ENCODE measurements at regions not wholly inside any gene's neighbourhood (a gene's known extent, or its start where the extent isn't known, plus 50 kb on each side); places are given as distances from the start of the nearest gene placed in this dataset.
"Not testable (repeated sequence)": the region's sequence is repeated elsewhere in the genome, so short reads cannot be mapped to it uniquely, and the experiment has no call there.

DNA sequence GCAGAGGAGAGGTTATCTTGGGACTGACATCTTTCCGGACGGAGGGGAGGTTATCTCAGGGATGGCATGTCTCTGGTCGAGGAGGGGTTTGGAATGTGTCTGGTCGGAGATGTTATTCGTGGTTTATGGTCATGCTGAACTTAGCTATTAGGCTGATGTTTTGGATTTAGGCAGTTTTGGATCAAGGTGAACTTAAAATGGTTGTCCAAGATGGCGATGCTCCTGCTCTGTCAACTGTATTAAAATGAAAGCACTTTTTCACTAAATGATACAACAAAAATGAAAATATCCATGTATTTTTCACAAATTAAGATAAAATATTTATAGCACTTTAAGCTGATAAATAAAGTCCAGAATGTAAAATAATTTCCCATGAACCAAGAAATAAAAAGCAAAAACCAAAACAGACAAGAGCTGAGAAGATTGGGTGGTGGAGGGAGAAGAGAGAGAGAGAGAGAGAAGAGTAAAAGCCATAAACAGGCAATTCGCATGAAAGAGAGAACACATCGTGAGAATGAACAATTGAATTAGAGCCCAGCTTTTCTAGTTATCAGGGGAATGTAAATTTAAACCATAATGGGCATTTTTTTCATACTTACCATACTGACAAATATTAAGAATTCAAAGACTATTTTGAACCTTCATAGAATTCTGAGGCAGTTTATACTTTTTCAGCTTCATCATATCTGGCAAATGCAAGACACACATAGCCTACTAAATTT is 2236.0 kb upstream of the AGA start (continued):
- TF ChIP-seq, protein P1, sequence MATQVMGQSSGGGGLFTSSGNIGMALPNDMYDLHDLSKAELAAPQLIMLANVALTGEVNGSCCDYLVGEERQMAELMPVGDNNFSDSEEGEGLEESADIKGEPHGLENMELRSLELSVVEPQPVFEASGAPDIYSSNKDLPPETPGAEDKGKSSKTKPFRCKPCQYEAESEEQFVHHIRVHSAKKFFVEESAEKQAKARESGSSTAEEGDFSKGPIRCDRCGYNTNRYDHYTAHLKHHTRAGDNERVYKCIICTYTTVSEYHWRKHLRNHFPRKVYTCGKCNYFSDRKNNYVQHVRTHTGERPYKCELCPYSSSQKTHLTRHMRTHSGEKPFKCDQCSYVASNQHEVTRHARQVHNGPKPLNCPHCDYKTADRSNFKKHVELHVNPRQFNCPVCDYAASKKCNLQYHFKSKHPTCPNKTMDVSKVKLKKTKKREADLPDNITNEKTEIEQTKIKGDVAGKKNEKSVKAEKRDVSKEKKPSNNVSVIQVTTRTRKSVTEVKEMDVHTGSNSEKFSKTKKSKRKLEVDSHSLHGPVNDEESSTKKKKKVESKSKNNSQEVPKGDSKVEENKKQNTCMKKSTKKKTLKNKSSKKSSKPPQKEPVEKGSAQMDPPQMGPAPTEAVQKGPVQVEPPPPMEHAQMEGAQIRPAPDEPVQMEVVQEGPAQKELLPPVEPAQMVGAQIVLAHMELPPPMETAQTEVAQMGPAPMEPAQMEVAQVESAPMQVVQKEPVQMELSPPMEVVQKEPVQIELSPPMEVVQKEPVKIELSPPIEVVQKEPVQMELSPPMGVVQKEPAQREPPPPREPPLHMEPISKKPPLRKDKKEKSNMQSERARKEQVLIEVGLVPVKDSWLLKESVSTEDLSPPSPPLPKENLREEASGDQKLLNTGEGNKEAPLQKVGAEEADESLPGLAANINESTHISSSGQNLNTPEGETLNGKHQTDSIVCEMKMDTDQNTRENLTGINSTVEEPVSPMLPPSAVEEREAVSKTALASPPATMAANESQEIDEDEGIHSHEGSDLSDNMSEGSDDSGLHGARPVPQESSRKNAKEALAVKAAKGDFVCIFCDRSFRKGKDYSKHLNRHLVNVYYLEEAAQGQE (IDR thresholded peaks at IDR 0.05; ENCODE audit: low read depth) = no peak

DNA sequence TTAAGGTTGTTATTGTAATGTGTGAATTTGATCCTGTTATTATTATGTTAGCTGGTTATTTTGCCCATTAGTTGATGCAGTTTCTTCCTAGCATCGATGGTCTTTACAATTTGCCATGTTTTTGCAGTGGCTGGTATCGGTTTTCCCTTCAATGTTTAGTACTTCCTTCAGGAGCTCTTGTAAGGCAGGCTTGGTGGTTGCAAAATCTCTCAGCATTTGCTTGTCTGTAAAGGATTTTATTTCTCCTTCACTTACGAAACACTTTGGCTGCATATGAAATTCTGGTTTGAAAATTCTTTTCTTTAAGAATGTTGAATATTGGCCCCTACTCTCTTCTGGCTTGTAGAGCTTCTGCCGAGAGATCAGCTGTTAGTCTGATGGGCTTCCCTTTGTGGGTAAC is 2241.4 kb upstream of the AGA start:
- H4K20me1 ChIP-seq (ENCODE audit: insufficient read depth); H3K27me3 ChIP-seq (ENCODE audit: insufficient read depth, low read length); H3K9me2 ChIP-seq (ENCODE audit: insufficient read depth); H3K9ac ChIP-seq (ENCODE audit: low read length); RAD21 ChIA-PET (ENCODE audit: low non-redundant PET in 1 of 2, low total read pairs in 2 of 2, uncharacterized antibody in 2 of 2, unreplicated experiment in 2 of 2); H3K79me2 ChIP-seq (ENCODE audit: insufficient read depth, low read length); H3K4me3 ChIP-seq (replicated peaks in 1 of 2; ENCODE audit: low read depth in 1 of 2, low read length in 2 of 2); intact Hi-C loops (cut with micrococcal nuclease); H3K4me2 ChIP-seq (ENCODE audit: low read length); H3K4me1 ChIP-seq (ENCODE audit: control insufficient read depth in 1 of 2, insufficient read depth in 2 of 2, low read length in 2 of 2); H3K9me3 ChIP-seq (ENCODE audit: control insufficient read depth in 1 of 2, insufficient read depth in 1 of 2, low read depth in 1 of 2, low read length in 2 of 2); H3K27ac ChIP-seq (ENCODE audit: low read depth, low read length); POLR2A ChIA-PET; DNase-seq (ENCODE audit: low read depth, low spot score); H2AFZ ChIP-seq (ENCODE audit: low read depth, low read length, poor library complexity, severe bottlenecking); H3K36me3 ChIP-seq (ENCODE audit: control insufficient read depth in 1 of 2, insufficient read depth in 2 of 2, low read length in 2 of 2); BruUV-seq (replicated peaks); CTCF ChIA-PET; ATAC-seq: not testable (repeated sequence)

DNA sequence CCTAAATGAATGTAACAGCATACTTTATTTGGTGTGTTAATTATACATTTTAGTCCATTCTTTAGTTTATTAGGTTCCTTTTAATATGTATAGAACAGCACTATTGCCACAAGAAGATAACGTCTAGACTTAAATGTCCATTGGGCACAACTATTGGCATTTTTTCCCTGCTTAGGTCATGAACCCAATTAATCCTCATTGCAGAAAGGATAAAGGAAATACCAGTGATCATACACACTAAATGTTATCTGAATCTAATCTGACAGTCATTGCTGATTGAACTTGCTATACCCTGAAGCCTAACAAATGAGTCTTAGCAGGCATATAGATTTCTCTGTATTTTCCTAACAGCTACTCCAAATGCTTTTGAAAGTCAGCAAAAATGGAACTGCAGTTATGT is 2250.0 kb upstream of the AGA start:
- BruUV-seq (replicated peaks) = no TSS peak
- Histone ChIP-seq H3K9me3 (ENCODE audit: control insufficient read depth in 1 of 2, insufficient read depth in 1 of 2, low read depth in 1 of 2, low read length in 2 of 2) (no peaks in the 10 kb centered on the region), H3K27ac (ENCODE audit: low read depth, low read length) (no peak overlapping the region), H3K9ac (ENCODE audit: low read length) (no peak overlapping the region), H2AFZ (ENCODE audit: low read depth, low read length, poor library complexity, severe bottlenecking) (no peak overlapping the region), H3K79me2 (ENCODE audit: insufficient read depth, low read length) (no peaks in the 10 kb centered on the region), H3K4me1 (ENCODE audit: control insufficient read depth in 1 of 2, insufficient read depth in 2 of 2, low read length in 2 of 2) (no peaks in the 10 kb centered on the region), H3K9me2 (ENCODE audit: insufficient read depth) (no peaks in the 10 kb centered on the region), H4K20me1 (ENCODE audit: insufficient read depth) (no peaks in the 10 kb centered on the region), H3K27me3 (ENCODE audit: insufficient read depth, low read length) (no peaks in the 10 kb centered on the region), H3K36me3 (ENCODE audit: control insufficient read depth in 1 of 2, insufficient read depth in 2 of 2, low read length in 2 of 2) (no peaks in the 10 kb centered on the region), H3K4me2 (ENCODE audit: low read length) (no peak overlapping the region), H3K4me3 (replicated peaks in 1 of 2; ENCODE audit: low read depth in 1 of 2, low read length in 2 of 2) (no peak overlapping the region)
- RAD21 ChIA-PET (ENCODE audit: low non-redundant PET in 1 of 2, low total read pairs in 2 of 2, uncharacterized antibody in 2 of 2, unreplicated experiment in 2 of 2) = no interaction called here
- intact Hi-C loops (cut with micrococcal nuclease) = no loop called here
- ATAC-seq (no peak), DNase-seq (ENCODE audit: low read depth, low spot score) (no peak)
- POLR2A ChIA-PET = no interaction called here
- CTCF ChIA-PET = no interaction called here
- TF ChIP-seq, protein P2, sequence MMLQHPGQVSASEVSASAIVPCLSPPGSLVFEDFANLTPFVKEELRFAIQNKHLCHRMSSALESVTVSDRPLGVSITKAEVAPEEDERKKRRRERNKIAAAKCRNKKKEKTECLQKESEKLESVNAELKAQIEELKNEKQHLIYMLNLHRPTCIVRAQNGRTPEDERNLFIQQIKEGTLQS (IDR thresholded peaks at IDR 0.05) = no peak
- TF ChIP-seq SRF (IDR thresholded peaks at IDR 0.05; ENCODE audit: low read depth) = no peak
- TF ChIP-seq POLR2A (IDR thresholded peaks at IDR 0.05; ENCODE audit: borderline replicate concordance, extremely low read depth, insufficient read depth, insufficient read length) = no peak
- no peak for TF ChIP-seq EZH2 (IDR thresholded peaks at IDR 0.05)
- no peak for TF ChIP-seq POLR2AphosphoS5 (IDR thresholded peaks at IDR 0.05; ENCODE audit: low read depth, low read length)
- no peak for TF ChIP-seq FOSL1 (IDR thresholded peaks at IDR 0.05; ENCODE audit: low read depth)
- TF ChIP-seq, protein P3, sequence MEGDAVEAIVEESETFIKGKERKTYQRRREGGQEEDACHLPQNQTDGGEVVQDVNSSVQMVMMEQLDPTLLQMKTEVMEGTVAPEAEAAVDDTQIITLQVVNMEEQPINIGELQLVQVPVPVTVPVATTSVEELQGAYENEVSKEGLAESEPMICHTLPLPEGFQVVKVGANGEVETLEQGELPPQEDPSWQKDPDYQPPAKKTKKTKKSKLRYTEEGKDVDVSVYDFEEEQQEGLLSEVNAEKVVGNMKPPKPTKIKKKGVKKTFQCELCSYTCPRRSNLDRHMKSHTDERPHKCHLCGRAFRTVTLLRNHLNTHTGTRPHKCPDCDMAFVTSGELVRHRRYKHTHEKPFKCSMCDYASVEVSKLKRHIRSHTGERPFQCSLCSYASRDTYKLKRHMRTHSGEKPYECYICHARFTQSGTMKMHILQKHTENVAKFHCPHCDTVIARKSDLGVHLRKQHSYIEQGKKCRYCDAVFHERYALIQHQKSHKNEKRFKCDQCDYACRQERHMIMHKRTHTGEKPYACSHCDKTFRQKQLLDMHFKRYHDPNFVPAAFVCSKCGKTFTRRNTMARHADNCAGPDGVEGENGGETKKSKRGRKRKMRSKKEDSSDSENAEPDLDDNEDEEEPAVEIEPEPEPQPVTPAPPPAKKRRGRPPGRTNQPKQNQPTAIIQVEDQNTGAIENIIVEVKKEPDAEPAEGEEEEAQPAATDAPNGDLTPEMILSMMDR (IDR thresholded peaks at IDR 0.05 in 2 of 3, conservative IDR thresholded peaks at IDR 0.05 in 1 of 3; ENCODE audit: borderline replicate concordance in 1 of 3, insufficient read depth in 1 of 3, low read depth in 2 of 3, low read length in 2 of 3) = no peak
- no peak for TF ChIP-seq CBX3 (IDR thresholded peaks at IDR 0.05; ENCODE audit: low read depth)
- TF ChIP-seq TCF7L2 (IDR thresholded peaks at IDR 0.05; ENCODE audit: borderline replicate concordance, extremely low read depth, insufficient read depth, insufficient read length) = no peak
- no peak for TF ChIP-seq ZNF274 (IDR thresholded peaks at IDR 0.05; ENCODE audit: low read depth, low read length)
- no peak for TF ChIP-seq EGR1 (IDR thresholded peaks at IDR 0.05; ENCODE audit: low read depth)
- no peak for TF ChIP-seq CEBPB (IDR thresholded peaks at IDR 0.05; ENCODE audit: low read depth)

Data from HCT116 (cell line).